ENCODE measurements at regions not wholly inside any gene's neighbourhood (a gene's known extent, or its start where the extent isn't known, plus 50 kb on each side); places are given as distances from the start of the nearest gene placed in this dataset.

DNA sequence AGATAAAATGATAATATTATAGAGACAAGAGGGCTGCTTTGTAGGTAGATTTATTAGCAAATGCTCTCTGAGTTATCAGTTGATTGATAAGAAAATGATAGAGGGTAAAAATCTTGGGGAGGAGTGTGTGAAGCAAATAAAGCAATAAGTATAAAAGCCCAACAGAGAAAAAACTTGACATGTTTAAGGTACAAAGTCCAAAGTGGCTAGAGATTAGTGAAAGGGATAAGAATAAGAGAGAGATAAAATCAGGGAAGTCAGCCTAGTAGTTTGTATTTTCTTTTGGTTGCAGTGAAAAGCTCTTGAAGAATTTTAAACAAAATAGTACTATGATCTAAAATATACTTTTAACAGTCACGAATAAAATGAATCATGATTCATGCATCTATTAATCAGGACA, 246.2 kb upstream of the LRIG3 start:
- TF ChIP-seq POLR2A (IDR thresholded peaks at IDR 0.05; ENCODE audit: low read length) = no peak
- TF ChIP-seq ZNF302 (CRISPR knock-in tag; IDR thresholded peaks at IDR 0.05) = no peak
- TF ChIP-seq REST (IDR thresholded peaks at IDR 0.05) = no peak
- TF ChIP-seq NR3C1 (IDR thresholded peaks at IDR 0.05) = no peak
- TF ChIP-seq BHLHE40 (IDR thresholded peaks at IDR 0.05; ENCODE audit: low read depth, low read length) = no peak
- TF ChIP-seq, protein P1, sequence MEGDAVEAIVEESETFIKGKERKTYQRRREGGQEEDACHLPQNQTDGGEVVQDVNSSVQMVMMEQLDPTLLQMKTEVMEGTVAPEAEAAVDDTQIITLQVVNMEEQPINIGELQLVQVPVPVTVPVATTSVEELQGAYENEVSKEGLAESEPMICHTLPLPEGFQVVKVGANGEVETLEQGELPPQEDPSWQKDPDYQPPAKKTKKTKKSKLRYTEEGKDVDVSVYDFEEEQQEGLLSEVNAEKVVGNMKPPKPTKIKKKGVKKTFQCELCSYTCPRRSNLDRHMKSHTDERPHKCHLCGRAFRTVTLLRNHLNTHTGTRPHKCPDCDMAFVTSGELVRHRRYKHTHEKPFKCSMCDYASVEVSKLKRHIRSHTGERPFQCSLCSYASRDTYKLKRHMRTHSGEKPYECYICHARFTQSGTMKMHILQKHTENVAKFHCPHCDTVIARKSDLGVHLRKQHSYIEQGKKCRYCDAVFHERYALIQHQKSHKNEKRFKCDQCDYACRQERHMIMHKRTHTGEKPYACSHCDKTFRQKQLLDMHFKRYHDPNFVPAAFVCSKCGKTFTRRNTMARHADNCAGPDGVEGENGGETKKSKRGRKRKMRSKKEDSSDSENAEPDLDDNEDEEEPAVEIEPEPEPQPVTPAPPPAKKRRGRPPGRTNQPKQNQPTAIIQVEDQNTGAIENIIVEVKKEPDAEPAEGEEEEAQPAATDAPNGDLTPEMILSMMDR (IDR thresholded peaks at IDR 0.05) = no peak
- no peak for TF ChIP-seq TFCP2L1 (CRISPR knock-in tag; IDR thresholded peaks at IDR 0.05)
- TF ChIP-seq CEBPB (IDR thresholded peaks at IDR 0.05) = no peak
- TF ChIP-seq CBX8 (IDR thresholded peaks at IDR 0.05) = no peak
- TF ChIP-seq RNF2 (IDR thresholded peaks at IDR 0.05; ENCODE audit: borderline replicate concordance, low read depth) = no peak

Measured in A549 (cell line).